Urinary bladder (tissue), 3 donors: ENCODE measurements at regions not wholly inside any gene's neighbourhood (a gene's known extent, or its start where the extent isn't known, plus 50 kb on each side); places are given as distances from the start of the nearest gene placed in this dataset.
A peak's percentile ranks its signal among the peaks of the same experiment; 100 is the strongest.

Experiments
- DNase-seq: peaks from one replicate; pipeline ENCODE4 v3.0.0-alpha.2; 2015; ENCODE audit errors: extremely low spot score
- H3K27ac ChIP-seq: one replicate; pipeline ENCODE4 v1.5.1; 2013; ENCODE audit warnings: low read depth, mild to moderate bottlenecking, moderate library complexity
- H3K36me3 ChIP-seq: one replicate; pipeline ENCODE4 v1.6.1; 2013; ENCODE audit warnings: mild to moderate bottlenecking, moderate library complexity; ENCODE audit not compliant: insufficient read depth
- H3K4me1 ChIP-seq: one replicate; pipeline ENCODE4 v1.6.1; 2013; ENCODE audit warnings: mild to moderate bottlenecking, moderate library complexity; ENCODE audit not compliant: insufficient read depth
- H3K4me3 ChIP-seq: one replicate; pipeline ENCODE4 v1.5.1; 2013; ENCODE audit warnings: low read depth, low read length
- WGBS: extraction: QIAGEN DNeasy Blood & Tissue Kit; methylation state at CpG from one replicate; pipeline ENCODE4 v1.1.7; 2013; 5-methylcytosine and 5-hydroxymethylcytosine counted together
- donor health status: healthy with polysubstance abuse.
- donor health status: healthy.

- DNase-seq, result no peak
- Histone ChIP-seq H3K27ac (no peak overlapping the region), H3K4me3 (no peak overlapping the region), H3K4me1 (no peaks in the 10 kb centered on the region), H3K36me3 (no peaks in the 10 kb centered on the region)
- WGBS, result 81% methylated on average over 6 of the region's 6 CpGs
Measured at GRCh38 chr3:66898155-66898554, 100.0 kb upstream of the KBTBD8 start.

- DNase-seq, result no peak
- no peaks in the 10 kb centered on the region for H3K36me3 ChIP-seq
- no peak overlapping the region for H3K4me3 ChIP-seq
- no peaks in the 10 kb centered on the region for H3K4me1 ChIP-seq
- no peak overlapping the region for H3K27ac ChIP-seq
- WGBS, result 59% methylated on average over 2 of the region's 2 CpGs
Measured at GRCh38 chr3:66904336-66904735, 93.8 kb upstream of the KBTBD8 start.

GRCh38 chr3:66904831-66905493 is 93.1 kb upstream of the KBTBD8 start:
- Histone ChIP-seq H3K4me3 (no peak overlapping the region), H3K4me1 (no peaks in the 10 kb centered on the region), H3K27ac (no peak overlapping the region), H3K36me3 (no peaks in the 10 kb centered on the region)
- DNase-seq, result peak; percentile 1
- WGBS, result 25% methylated on average over 2 of the region's 2 CpGs

- no peaks in the 10 kb centered on the region for H3K36me3 ChIP-seq
- no peak overlapping the region for H3K4me3 ChIP-seq
- no peaks in the 10 kb centered on the region for H3K4me1 ChIP-seq
- H3K27ac ChIP-seq, result no peak overlapping the region
- DNase-seq, result no peak
- WGBS, result 89% methylated on average over 3 of the region's 3 CpGs
Measured at GRCh38 chr3:66907136-66907535, 91.0 kb upstream of the KBTBD8 start.

GRCh38 chr3:66910266-66911055 is 87.6 kb upstream of the KBTBD8 start:
- no peak overlapping the region for H3K27ac ChIP-seq
- H3K4me3 ChIP-seq, result no peak overlapping the region
- DNase-seq, result no peak
- WGBS, result 74% methylated on average over 6 of the region's 6 CpGs
- no peaks in the 10 kb centered on the region for H3K4me1 ChIP-seq
- H3K36me3 ChIP-seq, result no peaks in the 10 kb centered on the region

GRCh38 chr3:66912306-66912705 is 85.8 kb upstream of the KBTBD8 start:
- H3K27ac ChIP-seq, result no peak overlapping the region

GRCh38 chr3:66922058-66922457 is 76.0 kb upstream of the KBTBD8 start:
- no peak for DNase-seq
- H3K4me1 ChIP-seq, result no peaks in the 10 kb centered on the region
- H3K27ac ChIP-seq, result no peak overlapping the region
- H3K4me3 ChIP-seq, result no peak overlapping the region
- 91% methylated on average over 2 of the region's 2 CpGs for WGBS
- no peaks in the 10 kb centered on the region for H3K36me3 ChIP-seq

More at GRCh38 chr3:66912306-66912705, 85.8 kb upstream of the KBTBD8 start:
- DNase-seq, result no peak
- Histone ChIP-seq H3K4me1 (no peaks in the 10 kb centered on the region), H3K36me3 (no peaks in the 10 kb centered on the region), H3K4me3 (no peak overlapping the region)

GRCh38 chr3:66923969-66924368 is 74.1 kb upstream of the KBTBD8 start:
- Histone ChIP-seq H3K27ac (no peak overlapping the region), H3K4me1 (no peaks in the 10 kb centered on the region), H3K36me3 (no peaks in the 10 kb centered on the region), H3K4me3 (no peak overlapping the region)
- no peak for DNase-seq

GRCh38 chr3:66928252-66928651 is 69.9 kb upstream of the KBTBD8 start:
- H3K27ac ChIP-seq, result no peak overlapping the region
- H3K36me3 ChIP-seq, result no peaks in the 10 kb centered on the region
- H3K4me3 ChIP-seq, result no peak overlapping the region
- no peaks in the 10 kb centered on the region for H3K4me1 ChIP-seq
- WGBS, result 73% methylated on average over 2 of the region's 2 CpGs
- no peak for DNase-seq

GRCh38 chr3:66931291-66931690 is 66.8 kb upstream of the KBTBD8 start:
- Histone ChIP-seq H3K4me1 (no peaks in the 10 kb centered on the region), H3K27ac (no peak overlapping the region), H3K36me3 (no peaks in the 10 kb centered on the region), H3K4me3 (no peak overlapping the region)
- WGBS, result 28% methylated on average over 5 of the region's 5 CpGs
- DNase-seq, result no peak

GRCh38 chr3:66931699-66932098 is 66.4 kb upstream of the KBTBD8 start:
- DNase-seq, result no peak
- H3K27ac ChIP-seq, result no peak overlapping the region
- no peaks in the 10 kb centered on the region for H3K36me3 ChIP-seq
- no peaks in the 10 kb centered on the region for H3K4me1 ChIP-seq
- 42% methylated on average over 1 of the region's 1 CpG for WGBS
- H3K4me3 ChIP-seq, result no peak overlapping the region

- no peaks in the 10 kb centered on the region for H3K36me3 ChIP-seq
- no peak overlapping the region for H3K27ac ChIP-seq
- no peak overlapping the region for H3K4me3 ChIP-seq
- no peak for DNase-seq
- no peaks in the 10 kb centered on the region for H3K4me1 ChIP-seq
Measured at GRCh38 chr3:66933233-66933632, 64.9 kb upstream of the KBTBD8 start.

GRCh38 chr3:66934041-66934440 is 64.1 kb upstream of the KBTBD8 start:
- no peak overlapping the region for H3K27ac ChIP-seq
- DNase-seq, result no peak
- no peaks in the 10 kb centered on the region for H3K4me1 ChIP-seq
- no peaks in the 10 kb centered on the region for H3K36me3 ChIP-seq
- H3K4me3 ChIP-seq, result no peak overlapping the region
- WGBS, result 95% methylated on average over 1 of the region's 1 CpG

GRCh38 chr3:66934725-66935124 is 63.4 kb upstream of the KBTBD8 start:
- H3K4me3 ChIP-seq, result no peak overlapping the region
- DNase-seq, result no peak
- WGBS, result 72% methylated on average over 3 of the region's 3 CpGs
- H3K27ac ChIP-seq, result no peak overlapping the region
- no peaks in the 10 kb centered on the region for H3K4me1 ChIP-seq
- no peaks in the 10 kb centered on the region for H3K36me3 ChIP-seq
